HG03095 (cell line): ENCODE measurements at regions not wholly inside any gene's neighbourhood (a gene's known extent, or its start where the extent isn't known, plus 50 kb on each side); places are given as distances from the start of the nearest gene placed in this dataset.

Experiments used
- ATAC-seq: cut with Tn5 transposase; IDR thresholded peaks from one replicate; pipeline ENCODE4 v1.9.1; 2021; ENCODE audit warnings: moderate library complexity; ENCODE audit not compliant: unreplicated experiment

DNA sequence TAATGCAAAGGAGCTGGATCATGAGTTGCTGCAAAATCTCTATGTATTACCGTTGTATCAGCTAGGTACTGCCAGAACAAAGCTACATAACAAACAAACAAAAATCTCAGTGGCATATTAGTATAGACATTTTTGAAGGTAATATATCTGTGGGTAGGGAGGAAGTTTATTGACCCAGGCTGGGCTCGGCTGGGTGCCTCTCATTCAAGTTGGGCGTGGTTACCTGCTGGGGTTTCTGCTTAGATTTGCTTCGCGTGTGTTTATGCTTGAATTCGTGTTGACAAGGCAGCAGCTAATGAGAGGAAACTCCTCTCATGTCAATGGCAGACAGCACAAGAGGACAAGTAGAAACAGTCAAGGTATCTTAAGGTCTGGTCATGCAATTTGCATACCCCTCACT is 520.7 kb downstream of the SOX5 start:
- no peak for ATAC-seq

DNA sequence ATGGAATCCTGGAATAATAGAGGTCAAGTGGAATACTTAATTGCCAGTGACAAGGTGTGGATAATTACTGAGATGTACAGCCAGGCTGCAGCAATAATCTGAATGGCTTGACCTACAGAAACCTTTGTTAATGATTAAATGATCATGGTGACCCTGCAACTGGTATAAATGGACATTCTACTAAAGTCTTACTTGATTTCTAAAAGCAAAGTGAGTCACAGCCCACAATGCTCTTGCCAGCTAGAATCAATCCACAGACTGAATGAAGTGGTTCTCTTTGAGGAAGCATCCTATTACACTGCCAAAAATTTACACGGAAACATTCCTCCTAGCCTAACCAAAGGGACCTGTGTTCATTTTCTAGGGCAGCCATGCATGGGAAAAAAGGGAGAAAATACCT is 518.5 kb downstream of the SOX5 start:
- ATAC-seq: no peak

DNA sequence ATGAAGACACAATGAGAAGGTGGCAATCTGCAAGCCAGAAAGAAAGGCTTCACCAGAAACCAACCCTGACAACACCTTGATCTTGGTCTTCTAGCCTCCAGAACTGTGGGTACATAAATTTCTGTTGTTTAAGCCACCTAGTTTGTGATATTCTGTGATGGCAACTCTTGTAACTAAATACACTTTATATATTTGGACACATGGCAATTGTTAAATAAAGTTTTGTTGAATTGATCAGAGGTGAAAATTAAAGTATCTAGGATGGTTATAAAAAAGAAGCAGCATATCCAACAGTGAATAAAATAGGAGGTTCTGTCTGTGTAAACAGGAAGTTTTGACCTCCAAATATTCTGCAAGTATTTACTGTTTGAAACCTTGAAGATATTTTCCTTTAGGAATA is 516.3 kb downstream of the SOX5 start:
- no peak for ATAC-seq

DNA sequence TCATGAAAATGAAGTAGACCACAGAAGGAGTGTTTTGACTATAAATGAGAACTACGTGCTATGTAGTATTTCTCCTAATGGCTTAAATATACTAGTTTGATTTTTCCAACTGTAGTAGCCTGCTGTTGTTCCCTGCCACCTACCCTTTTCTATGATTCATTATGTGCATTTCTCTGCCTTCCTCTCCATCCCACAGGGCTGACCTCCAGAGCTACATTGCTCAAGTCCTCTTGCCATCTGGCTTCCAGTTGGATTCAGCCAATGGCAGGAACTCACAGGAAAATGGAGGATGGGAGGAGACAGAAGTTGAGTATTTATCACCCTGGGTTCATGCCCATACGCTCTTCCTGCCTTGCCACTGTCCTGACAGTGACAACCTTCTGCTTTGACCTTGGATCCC is 515.3 kb downstream of the SOX5 start:
- ATAC-seq: no peak

DNA sequence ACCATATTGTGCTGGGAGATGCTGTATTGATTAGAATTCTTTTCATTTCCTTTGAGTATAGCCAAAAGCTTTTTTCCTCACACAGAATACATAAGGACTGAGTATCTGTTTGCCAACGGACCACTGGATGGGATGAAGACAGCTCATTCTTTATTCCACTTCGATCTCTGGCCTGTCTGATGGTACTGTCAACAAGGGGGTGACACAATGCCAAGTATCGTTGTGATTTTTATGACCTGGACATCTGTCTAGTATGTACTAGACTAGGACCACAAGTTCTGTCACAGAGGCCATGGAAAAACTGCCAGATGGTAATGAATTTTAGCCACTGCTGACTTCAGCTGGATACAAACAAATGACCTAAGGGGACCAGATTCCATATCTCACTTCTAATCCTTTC is 502.7 kb downstream of the SOX5 start:
- no peak for ATAC-seq

DNA sequence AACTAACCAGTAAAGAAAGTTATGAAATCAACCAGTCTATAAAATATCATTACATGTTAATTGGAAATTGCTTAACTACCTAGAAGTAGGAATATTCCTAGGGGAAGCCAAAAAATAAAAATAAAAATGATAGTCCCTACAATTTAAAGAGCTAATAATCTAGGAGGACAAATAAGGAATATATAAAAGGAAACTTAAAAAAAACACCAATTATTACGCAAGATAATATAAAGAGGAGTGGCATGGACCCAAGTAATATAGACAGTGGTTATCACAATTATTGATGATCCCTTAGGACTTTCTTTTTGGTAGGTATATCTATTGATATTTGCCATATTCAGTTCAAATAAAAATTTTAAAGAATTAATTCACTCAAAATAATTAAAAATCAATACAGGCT is 498.7 kb downstream of the SOX5 start:
- no peak for ATAC-seq

DNA sequence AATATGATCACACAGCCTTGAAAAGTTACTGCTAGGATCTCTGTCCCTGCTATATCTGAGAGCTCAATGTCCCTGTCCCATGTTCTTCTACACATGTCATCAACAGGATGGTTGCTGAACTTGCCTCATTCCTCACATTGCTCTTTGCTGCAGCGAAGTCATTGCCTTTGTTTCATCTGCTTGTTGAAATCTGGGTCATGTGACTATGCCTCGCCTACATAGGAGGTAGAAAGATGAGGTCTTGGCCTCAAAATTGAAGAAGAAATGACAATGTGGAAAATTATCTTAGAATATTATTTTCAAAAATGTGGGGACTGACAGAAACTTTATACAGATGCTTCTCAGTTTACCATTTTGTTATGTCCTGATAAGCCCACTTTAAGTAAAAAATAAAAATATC is 494.2 kb downstream of the SOX5 start:
- ATAC-seq: no peak

DNA sequence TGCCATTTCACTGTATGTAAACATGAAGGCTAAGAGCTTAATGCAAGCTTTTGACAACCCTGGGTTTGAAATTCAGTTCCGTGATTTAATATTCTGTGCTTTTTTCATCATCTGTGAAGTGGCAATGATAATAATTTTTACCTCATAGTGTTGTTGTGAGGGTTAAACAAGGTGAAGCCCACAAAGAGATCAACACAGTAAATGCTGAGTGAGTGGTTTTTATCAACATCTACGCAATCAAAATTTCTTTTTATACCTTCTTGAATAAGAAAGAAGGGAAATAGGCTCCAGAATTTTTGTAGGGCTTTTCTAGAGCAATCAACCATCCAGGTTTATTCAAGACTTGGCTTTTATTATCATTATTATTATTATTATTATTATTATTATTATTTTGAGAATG is 490.8 kb downstream of the SOX5 start:
- ATAC-seq: no peak

DNA sequence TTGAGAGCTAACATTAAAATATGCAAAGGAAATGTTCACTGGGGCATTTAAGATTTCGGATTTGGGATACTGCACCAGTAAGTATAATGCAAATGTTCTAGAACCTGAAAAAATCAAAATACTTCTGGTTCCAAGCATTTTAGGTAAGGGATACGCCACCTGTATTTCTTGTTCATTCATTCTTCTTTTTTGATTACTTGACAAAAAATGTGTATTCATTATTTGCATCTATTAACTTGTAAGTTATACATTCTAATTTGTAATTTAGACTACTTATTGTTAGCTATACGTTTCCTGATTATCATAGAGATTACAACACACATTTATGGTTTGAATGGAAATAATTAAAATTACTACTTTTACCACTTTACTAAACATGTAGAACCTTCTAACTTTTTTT is 486.9 kb downstream of the SOX5 start:
- ATAC-seq: no peak

DNA sequence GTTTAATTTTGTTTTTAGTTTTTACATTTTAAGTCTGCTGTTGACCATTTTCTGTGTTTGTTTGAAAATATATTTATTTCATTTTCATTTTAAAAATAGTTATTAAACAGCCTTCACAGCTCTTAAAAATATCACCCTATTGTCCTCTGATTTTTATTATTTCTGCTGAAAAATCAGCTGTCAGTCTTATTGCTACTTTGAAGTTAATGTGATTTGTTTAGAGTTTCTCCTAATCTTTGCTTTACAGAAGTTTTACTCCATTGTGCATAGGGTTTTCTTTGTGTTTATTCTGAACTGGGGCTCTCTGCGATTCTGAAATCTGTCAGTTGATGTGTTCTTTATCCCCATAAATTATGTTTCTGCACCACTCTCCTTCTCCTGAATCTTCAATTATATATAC is 486.3 kb downstream of the SOX5 start:
- ATAC-seq: no peak

DNA sequence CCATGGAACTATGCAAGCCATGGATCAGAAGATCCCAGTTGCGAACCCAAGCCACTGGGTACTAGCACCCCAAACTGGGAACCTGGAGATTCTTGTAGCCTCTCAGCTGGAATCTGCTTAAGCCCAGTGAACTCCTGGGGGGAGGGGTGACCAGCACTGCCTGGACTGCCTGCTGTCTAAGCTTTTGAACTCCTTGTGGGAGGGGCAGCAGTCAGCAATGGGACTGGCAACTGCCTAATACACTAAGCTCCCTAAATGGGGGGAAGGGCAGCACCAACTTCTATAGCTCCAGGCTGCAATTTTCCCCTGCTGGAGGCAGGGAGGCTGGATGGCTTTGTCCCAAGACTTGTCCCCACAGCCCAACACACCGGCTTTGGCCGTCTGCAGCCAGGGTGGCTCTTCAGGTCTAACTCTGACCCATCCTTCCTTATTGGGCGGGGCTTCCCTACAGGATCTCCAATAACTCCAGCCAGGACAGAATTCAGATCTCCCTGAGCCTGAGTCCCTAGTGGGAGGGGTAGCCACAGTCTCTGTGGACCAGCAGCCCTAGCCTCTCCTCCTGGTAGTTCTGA is 485.1 kb downstream of the SOX5 start:
- no peak for ATAC-seq

DNA sequence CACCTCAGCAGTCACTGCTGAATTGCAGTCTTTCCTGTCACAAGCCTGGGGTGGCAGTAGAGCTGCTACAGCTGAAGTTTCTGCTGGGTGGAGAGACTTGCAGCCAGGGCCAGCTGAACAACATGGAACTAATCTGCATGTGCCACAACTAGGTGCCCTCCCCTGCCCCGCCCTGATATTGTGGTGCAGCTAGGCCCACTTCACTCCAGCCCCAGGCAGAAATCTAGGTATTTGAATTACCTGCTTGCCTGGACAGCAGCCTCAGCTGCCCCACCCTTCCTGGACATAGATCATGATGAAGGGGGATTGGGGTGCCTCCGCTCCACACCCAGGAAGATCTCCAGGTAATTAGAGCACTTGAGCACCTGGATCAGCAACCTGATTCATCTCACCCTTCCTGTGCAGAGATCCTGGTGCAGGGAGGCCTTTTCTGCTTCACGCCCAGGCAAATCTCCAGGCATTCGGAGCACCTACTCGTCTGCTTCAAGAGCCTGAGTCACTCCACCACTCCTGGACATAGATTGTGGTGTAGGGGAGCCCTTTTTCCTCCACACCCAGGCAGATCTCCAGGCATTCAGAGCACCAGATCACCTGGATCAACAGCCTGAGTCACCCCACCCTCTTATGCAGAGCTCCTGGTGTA is 477.0 kb downstream of the SOX5 start:
- no peak for ATAC-seq

DNA sequence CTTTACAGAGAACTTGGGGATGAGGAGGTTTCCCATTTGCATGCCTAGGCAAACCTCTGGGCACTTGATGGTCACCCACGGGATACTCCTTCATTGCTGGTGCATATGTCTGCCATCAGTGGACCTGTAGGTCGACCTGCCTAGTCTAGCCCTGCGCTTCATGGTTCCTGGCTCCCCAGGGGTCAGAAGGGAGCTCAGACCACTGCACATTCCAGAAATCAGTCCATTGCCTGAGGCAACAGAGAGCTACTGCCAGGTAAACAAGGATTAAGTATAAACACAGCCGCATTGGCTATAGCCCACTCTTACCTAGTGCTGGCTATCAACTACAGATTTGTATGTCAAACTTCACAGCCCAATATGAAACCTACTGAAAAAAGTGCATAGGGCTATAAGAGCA is 476.4 kb downstream of the SOX5 start:
- ATAC-seq: no peak

DNA sequence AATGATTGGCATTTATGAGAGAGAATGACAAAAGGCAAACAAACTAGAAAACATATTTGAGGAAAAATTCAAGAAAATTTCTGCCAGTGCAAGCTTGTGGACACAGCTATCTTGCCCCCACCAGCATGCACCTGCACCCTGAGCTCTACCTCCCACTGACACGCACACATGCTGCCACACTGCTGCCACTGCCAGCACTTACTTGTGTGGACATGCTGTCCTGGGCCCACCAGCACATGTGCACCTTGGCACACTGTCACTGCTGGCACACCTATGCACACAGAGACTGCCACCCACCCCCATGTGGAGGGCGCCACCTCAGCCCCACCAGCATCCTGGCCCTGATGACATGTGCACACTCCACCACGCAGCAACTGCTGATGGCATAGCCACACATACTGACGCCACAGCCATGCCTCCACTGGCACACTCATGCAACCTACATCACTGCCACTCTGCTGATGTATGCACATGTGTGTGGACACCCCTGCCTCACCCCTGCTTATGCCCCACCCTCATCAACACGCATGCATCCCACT is 475.0 kb downstream of the SOX5 start:
- no peak for ATAC-seq
